ELR (cell line): ENCODE measurements at regions not wholly inside any gene's neighbourhood (a gene's known extent, or its start where the extent isn't known, plus 50 kb on each side); places are given as distances from the start of the nearest gene placed in this dataset.
"Not testable (repeated sequence)": the region's sequence is repeated elsewhere in the genome, so short reads cannot be mapped to it uniquely, and the experiment has no call there.

Source experiments
- DNase-seq: peaks from one replicate; pipeline ENCODE4 v3.0.0-alpha.2; 2015; ENCODE audit warnings: low read depth

DNA sequence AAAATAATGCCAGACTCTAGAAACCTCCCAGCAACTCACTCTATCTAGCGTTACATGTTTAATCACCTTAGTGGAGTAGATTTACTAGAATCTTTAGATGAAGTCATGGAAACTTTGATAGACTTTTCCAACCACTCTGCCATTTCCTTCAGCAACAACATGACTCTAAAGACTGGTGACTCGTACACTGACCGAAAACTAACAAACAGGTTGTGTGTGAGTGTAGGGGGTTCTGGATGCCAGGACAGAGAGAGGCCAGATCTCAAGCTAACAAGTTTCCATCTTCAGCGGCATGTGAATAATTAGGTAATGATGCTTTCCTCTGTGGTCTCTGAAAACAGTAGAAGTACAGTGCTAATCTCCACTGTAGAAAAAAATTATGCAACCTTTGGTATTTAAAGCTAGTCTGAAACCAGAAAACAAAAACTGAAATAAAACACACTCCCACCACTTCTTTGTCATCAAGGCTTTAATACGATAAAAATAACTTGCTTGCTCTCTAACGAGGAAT is 286.4 kb downstream of the PRDM5 start:
- no peak for DNase-seq

DNA sequence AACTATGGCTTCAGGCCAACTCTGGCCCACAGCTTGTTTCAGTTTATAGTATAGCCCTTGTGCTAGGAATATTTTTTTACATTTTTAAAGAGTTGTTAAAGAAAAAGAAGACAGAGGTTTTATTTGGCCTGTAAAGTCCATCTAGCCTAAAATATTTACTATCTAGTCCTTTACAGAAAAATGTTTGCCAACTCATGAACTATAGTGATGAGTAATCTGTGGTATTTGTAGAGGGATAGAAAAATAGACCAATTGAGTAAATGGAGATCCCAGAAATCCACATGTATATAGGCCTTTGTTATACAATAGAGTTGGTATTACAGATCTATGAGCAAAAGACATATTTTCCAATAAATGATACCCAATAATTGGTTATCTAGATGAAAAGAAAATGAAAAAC is 288.7 kb downstream of the PRDM5 start:
- DNase-seq = peak; percentile 1

DNA sequence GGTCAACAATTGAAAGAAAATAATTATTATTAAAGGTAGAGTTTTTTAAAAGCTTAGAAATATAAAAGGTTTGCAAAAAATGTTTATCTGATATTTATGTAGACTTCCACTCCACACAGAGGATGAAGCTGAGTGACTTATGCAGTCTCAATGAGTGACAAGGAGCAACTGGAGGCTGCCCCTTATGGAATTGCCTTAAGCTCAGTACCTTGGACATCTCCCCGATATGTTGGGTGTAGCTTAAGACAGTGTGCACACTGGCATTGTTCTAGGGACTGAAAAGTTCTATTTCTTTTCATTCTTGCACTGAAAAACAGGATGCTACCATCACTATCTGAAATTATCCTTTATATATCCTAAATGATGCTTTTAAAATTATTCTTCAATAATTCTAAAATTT is 292.1 kb downstream of the PRDM5 start:
- DNase-seq = peak; percentile 4

DNA sequence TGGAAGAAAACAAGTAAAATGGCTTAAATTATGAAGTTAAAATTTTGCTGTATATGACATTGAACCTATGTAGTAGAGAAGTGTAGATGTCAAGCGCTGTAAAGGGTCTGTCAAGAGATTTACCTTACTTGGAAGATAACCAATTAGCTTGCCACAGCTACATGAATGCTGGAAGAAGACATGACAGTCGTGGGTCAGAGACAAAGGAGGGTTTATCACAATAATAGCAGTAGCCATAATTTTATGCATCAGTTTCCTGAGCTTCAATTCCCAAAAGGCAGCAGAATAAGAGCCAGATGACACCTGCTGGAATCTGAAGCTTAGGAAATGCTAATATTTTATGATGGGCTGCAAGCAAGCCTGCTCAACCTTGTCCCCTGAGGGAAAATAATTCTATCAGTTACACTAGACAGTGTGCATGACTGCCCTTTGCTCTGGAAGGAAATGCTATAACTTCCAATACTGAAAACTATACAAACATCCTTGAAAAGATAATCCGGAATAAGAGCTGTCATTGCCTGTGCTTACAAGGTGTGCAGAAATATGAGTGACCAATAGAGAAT is 292.9 kb downstream of the PRDM5 start:
- no peak for DNase-seq

DNA sequence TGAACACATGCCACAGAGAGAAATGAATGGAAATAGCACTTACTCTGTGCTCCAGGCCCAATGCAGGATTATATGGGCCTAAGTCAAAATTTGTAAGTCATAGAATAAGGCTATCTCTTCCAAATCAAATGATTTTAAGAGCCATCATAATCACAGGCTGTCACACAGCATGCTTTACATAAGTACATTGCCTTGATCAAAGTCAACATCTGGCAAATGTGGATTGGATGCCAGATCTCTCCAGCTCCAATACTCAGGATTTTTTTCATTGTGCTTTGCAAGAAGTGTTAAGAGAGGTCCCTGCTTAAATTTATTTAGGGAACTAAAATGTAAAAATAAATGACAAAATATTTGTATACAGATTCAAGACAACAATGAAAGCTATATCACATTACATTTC is 299.9 kb downstream of the PRDM5 start:
- no peak for DNase-seq

DNA sequence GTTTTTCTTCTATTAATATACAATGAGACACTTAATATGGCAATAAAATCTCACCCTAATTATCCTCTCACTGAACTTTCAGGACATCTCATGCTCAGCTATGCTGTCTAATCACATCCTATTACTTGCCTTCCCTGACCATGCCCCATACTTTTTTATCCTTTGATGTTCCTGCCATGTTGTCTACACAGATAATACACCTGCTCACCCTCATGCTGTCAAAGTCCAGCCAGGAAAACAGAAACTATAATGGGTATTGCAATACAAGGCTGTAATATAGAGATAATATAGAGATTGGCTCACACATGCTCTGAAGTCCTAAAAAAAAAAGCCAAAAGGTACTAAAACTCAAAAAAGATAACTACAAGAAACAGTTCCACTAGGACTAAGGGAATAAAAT is 305.4 kb downstream of the PRDM5 start:
- no peak for DNase-seq

DNA sequence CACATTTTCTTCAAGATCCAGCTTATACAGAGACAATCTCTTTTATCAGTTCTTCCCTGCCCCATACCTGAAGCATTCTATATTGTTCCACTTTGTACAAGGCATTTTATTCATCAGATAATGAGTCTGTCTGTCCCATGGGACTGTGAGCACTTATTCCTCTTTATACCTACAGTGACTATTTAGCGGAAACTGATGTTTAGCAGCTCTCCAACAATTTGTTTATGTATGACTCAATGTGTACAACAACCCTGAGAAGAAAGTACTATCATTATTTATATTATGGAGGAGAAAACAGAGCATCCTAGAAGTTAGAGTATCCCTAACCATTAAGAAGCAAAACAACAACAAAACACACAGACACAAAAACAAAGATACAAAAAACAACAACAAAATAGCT is 306.5 kb downstream of the PRDM5 start:
- DNase-seq = peak; percentile 12

DNA sequence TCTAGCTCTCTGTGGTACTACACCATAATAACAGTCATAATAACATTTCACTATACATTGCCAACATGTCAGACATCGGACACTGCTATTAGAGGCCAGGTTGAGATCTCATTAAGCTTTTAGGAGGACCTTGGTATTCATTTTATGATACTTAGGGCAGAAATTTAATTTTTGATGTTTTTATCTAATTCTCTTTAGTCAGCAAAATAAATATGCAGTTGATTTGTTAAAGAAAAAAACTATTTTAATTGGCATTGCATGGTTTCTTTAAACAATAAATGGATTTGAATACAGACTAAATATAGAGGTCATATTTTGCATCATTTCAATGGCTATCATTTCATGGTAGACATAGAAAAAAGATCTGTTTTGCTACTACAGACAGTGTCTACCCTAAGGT is 308.7 kb downstream of the PRDM5 start:
- no peak for DNase-seq

DNA sequence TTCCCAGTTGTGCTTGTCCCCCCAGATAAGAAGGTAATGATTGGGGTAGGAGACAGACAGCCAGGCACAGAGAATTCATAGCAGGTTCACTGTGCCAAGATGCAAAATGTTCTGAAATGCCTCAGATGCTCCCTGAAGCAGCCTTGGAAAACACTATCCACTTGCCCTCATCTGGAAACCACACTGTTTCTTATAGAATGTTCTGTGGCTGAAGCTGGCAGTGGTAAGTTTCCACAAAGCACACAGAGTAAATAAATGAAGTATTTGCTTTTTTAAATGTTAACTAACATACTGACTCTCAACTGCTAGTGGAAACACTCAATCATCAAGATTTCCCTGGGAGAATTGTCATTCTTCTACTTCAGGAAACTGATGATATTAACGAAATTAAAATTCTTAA is 311.4 kb downstream of the PRDM5 start:
- no peak for DNase-seq

DNA sequence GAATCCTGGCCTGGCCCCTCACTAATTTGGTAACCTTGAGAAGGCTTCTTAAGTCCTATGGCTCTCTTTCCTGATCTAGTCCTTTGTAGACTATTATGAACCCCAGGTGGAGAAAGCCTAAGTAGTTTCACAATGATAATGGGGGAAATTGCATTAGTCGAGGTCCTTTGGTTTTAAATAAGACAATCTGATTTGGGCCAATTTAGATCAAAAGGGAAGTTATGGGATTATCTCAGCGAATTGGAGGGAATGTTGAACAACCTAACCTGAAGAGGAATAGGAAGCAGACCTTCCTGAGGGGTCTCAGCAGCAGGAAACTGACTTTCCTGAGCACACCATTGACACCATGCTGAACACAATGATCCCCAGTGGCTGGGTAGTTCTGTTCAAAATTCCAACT is 331.5 kb downstream of the PRDM5 start:
- DNase-seq = no peak

DNA sequence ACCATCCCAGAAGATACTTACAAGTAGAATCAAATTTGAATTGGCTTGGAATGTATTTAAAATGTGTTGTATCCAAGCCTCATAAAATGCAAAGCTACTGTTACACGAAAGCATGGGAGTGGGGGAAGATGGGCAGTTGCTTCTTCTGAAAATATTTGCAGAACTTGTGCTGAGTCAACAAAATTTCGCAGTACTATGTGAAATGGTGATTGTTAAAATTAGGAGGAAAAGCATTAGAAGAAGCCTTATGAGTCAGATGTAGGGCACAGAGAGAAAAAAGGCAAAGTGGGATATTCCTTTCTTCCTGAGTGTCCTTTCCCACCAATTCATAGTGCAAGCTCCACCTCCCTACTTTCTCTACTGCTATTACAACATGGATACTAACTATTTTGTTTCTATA is 332.7 kb downstream of the PRDM5 start:
- DNase-seq = no peak

DNA sequence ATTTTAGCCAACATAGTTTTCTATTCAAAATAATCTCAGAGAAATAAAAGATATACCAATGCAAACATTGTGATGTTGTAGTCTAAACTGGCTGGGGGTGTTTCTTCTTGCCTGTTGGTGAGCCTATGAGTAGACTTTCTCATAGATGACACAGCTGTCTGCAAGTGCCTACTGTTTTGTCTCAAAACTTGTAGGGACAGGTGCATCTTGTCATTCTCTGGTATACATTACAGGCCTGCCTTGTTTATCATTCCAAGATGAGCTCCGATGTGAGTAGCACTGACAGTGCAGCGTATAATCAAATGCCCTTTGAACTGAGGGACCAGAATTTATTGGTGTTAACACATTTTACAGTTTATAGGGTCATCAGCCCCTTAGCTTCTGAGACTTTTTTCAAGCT is 353.8 kb downstream of the PRDM5 start:
- DNase-seq = no peak

DNA sequence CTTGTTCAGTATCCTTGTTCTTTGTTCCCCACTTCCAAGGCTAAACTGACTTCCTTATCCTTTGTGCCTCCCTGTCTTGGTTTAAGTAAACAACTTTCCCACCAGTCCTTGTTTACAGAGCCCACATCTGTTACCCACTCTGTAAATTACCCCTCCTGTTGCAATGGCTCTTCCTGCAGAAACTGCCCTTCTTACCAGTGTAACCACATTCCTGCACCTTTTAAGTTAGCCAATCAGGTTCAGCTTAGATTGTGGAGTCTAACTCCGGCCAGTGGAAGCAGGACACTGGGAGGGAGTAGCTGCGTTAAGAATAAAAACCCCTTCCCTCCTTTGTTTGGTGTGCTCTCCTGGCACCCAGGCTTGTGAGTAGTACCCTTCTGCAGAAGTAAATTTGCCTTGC is 360.9 kb downstream of the PRDM5 start:
- no peak for DNase-seq

DNA sequence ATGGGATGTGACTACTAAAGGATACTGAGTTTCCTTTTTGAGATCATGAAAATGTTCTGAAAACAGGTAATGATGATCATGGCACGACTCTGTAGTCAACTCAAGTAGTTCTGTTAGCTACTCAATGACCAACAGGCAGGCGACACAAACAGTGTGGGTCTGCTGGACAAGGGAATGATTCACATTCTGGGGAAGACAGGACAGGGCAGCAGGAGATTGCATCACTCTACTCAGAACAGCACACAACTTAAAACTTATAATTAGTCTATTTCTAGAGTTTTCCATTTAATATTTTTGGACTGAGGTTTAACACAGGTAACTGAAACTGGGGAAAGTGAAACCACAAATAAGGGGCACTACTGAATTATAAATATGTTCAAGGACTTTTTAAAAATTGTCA is 365.2 kb downstream of the PRDM5 start:
- DNase-seq = peak; percentile 57

DNA sequence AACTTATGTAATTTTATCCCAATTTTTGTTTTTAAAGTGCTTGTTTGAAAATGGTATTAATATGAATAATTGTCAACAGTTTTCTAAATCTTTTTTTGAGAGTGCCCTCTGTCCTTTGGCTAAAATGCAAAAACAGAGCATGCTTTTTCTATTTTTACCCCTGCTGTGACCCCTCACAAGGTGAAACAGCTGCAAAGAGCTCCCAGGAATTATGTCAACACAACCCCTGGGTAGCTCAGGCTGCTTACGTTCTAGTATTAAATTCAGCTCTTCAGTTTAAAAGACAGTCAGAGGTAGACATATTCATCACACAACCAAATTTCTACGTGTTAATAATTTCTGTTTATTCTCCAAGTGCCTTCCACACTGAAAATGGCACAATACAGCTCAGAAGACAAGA is 367.5 kb downstream of the PRDM5 start:
- no peak for DNase-seq

DNA sequence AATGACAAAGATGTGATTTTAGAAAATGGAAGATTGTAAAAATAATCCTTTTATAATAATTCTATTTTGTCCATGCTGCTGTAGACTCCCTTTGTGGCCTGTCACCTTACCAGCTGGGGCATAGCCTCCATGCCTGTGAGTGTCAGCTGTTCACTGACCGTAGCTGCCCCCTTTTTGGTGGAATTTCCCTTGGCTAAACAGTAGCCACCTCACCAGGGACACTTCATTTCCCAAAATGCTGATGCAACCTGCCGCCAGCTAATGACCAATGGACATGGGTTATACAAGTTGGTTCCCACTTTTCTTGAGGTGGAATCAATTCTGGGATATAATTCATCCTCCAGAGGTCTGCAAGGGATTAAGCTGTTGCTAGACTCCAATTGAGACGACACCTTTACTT is 368.4 kb downstream of the PRDM5 start:
- DNase-seq = no peak

DNA sequence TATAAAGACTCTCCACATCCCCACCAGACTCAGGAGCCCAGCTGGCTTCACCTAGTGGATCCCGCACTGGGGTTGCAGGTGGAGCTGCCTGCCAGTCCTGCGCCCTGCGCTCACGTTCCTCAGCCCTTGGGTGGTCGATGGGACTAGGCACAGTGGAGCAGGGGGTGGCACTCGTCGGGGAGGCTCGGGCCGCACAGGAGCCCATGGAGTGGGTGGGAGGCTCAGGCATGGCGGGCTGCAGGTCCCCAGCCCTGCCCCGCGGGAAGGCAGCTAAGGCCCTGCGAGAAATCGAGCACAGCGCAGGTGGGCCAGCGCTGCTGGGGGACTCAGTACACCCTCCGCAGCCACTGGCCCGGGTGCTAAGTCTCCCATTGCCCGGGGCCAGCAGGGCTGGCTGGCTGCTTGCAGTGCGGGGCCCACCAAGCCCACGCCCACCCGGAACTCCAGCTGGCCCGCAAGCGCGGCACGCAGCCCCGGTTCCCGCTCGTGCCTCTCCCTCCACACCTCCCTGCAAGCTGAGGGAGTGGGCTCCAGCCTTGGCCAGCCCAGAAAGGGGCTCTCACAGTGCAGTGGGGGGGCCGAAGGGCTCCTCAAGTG is 371.8 kb downstream of the PRDM5 start:
- DNase-seq = not testable (repeated sequence)

DNA sequence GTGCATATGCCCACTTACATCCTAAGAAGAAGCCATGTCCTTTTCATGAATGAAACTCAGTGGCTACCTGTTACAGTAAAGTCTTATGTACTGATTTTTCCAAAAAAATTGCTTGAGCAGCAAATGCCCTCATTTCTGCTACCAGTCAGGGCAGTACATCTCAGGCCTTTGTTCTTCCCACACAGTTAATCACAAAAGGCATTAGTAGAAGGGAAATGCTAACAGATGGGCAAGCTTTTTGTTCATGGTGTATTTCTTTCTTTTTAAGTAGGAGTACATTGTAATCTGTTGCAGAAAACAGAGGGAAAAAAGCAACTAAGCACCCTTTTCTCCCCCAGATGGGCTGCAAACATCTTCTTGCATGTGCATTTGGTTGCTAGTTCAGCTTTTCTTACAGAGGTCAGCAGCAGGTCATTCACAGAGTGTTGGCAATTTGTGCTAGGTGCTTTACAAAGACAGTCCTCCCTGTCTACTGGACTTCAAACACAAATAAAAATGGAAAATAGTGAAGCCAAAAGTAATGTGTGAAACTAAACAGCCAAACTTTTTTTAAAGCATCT is 373.4 kb downstream of the PRDM5 start:
- no peak for DNase-seq

DNA sequence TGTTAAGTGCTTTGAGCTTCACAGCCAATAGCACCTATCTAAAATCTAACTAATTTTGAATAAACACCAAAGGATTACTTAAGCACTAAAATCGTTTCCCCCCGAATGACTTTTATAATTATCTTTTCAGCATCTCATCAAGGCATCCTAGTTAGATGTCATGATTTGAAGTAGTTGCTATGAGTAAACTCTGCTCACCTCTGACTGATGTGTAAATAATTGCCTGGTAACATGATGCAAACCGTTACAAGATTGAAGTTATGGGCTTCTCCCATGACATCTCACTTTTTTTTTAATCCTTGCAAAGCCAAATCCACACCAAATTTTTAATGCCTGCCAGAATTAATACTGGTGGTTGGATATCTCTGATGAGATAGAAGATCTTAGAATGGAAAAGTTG is 377.1 kb downstream of the PRDM5 start:
- DNase-seq = no peak

DNA sequence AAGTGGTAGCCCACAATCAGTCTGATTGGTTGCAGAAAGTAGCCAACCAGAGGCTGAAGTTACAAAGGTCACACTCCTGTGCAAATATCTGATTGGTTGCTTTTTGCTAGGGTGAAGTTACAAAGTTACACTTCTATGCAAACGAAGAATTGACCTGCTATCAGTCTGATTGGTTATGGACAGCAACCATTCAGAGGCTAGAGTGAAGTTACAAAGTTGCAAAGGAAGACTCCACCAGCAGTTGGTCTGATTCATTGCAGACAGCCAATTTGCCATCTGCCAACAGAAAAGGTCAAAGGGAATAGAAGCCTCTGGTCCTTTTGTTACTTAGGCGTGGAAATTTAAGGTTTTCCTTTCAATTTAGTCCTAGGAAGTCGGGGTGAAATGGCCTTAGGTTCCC is 377.7 kb downstream of the PRDM5 start:
- DNase-seq = no peak

DNA sequence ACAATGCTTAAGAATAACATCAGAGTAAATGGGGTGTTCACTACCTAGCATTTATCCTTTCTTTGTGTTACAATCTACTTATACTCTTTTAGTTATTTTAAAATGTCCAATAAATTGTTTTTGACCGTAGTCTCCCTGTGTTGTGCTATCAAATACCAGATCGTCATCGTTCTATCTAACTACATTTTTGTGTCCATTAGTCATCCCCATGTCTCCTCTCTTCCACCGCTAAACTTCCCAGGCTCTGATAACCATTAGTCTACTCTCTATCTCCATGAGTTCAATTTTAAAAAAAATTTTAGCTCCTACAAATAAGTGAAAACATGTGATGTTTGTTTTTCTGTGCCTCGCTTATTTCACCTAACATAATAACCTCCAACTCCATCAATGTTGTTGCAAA is 381.9 kb downstream of the PRDM5 start:
- DNase-seq = no peak

DNA sequence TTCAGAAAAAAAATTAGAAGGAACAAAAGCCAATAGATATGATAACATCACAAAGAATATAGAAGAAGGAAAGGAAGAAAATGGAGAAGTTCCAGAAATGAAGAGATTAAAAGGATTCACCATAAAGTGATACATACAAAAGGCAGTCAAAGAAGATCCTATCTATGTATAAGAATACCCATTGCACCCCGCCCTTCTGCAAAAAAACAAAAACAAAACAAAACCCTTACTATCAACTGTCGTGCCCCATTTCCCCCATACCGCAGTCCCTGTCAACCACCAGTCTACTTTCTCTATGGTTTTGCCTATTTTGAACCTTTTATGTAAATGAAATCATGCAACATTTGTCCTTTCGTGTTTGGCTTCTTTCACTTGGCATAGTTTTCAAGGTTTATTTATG is 385.6 kb downstream of the PRDM5 start:
- DNase-seq = no peak

DNA sequence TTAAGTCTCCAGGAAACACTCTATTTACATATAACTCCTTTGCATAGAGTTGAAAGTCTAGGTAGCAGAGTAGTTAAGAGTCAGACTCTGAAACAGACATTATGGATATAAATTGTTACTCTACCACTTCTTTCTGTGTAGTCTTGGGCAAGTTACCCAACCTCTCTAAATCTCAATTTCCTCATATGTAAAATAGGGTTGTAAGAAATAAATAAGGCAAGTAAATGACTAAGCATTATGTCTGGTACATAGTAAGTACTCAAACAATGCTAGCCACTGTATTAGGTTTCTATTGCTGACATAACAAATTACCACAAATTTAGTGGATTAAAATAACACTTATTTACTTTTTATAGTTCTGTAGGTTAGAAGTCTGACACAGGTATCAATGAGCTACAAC is 394.1 kb downstream of the PRDM5 start:
- no peak for DNase-seq

DNA sequence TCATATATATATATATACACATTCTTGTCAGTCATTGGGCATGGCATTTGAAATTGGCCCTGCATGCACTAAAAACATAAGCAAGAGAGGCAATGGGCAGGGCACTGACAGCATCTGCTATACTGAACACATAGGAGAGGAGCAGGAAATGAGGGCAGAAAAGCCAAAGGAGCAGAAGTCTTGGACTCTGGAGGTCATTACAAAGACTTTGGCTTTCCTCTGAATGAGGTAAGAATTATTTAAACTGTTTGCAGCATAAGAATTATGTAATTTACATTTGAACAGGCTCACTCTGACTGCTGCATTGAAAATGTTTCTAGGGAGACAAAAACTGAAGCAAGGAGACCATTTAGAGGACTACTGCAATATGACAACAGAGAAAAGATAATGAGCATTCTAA is 396.5 kb downstream of the PRDM5 start:
- no peak for DNase-seq
